HepG2 (cell line): ENCODE measurements at regions not wholly inside any gene's neighbourhood (a gene's known extent, or its start where the extent isn't known, plus 50 kb on each side); places are given as distances from the start of the nearest gene placed in this dataset.

Source experiments
- DRAP1 ChIP-seq: IDR thresholded peaks from 2 replicates; pipeline ENCODE4 v1.6.1; 2016; ENCODE audit warnings: missing genetic modification reagents, missing compliant biosample characterization
- GATAD2A ChIP-seq: IDR thresholded peaks from 2 replicates; pipeline ENCODE4 v1.6.1; 2016
- KDM3A ChIP-seq: IDR thresholded peaks from 2 replicates; pipeline ENCODE4 v1.6.1; 2018; ENCODE audit warnings: low read depth, missing compliant biosample characterization
- MED8 ChIP-seq: sonication (generic); formaldehyde crosslinking; IDR thresholded peaks from 2 replicates; pipeline ENCODE4 v1.8.1; 2023; ENCODE audit warnings: mild to moderate bottlenecking, missing genetic modification reagents; ENCODE audit not compliant: insufficient replicate concordance
- NR2F6 ChIP-seq, 2 experiments: IDR thresholded peaks; 2 replicates each; pipeline ENCODE4 v1.6.1; 2016; ENCODE audit warnings: antibody characterized with exemption in 1 of 2, mild to moderate bottlenecking in 1 of 2
- PRPF4 ChIP-seq: fragments of 200-400 bp; formaldehyde crosslinking; IDR thresholded peaks from 2 replicates; pipeline ENCODE4 v1.6.1; 2016; ENCODE audit warnings: low read length, low read depth; ENCODE audit not compliant: poor library complexity, severe bottlenecking
- TEAD3 ChIP-seq: optimal IDR thresholded peaks from 2 replicates; pipeline ENCODE3; 2016; ENCODE audit warnings: borderline replicate concordance
- TEF ChIP-seq: sonication (generic); formaldehyde crosslinking; IDR thresholded peaks from 2 replicates; pipeline ENCODE4 v1.5.0; 2020; ENCODE audit warnings: missing genetic modification reagents
- TFE3 ChIP-seq: IDR thresholded peaks from 2 replicates; pipeline ENCODE4 v1.6.1; 2016
- ZNF142 ChIP-seq: sonication (generic); formaldehyde crosslinking; IDR thresholded peaks from 2 replicates; pipeline ENCODE4 v1.4.0; 2020; ENCODE audit warnings: missing genetic modification reagents
- ZNF350 ChIP-seq: sonication (generic); formaldehyde crosslinking; IDR thresholded peaks from 2 replicates; pipeline ENCODE4 v1.4.0; 2020; ENCODE audit warnings: mild to moderate bottlenecking, low read depth, missing genetic modification reagents, borderline replicate concordance
- ZNF547 ChIP-seq: sonication (generic); formaldehyde crosslinking; IDR thresholded peaks from 2 replicates; pipeline ENCODE4 v1.5.1; 2020; ENCODE audit warnings: mild to moderate bottlenecking, missing genetic modification reagents
- ZNF580 ChIP-seq: IDR thresholded peaks from 2 replicates; pipeline ENCODE4 v1.6.1; 2016; ENCODE audit warnings: low read depth, borderline replicate concordance
- ZNF713 ChIP-seq: sonication (generic); formaldehyde crosslinking; IDR thresholded peaks from 2 replicates; pipeline ENCODE4 v1.4.0; 2020; ENCODE audit warnings: mild to moderate bottlenecking, missing genetic modification reagents
- TF ChIP-seq, protein P1 (sequence below): sonication (generic); formaldehyde crosslinking; IDR thresholded peaks from 2 replicates; pipeline ENCODE4 v1.4.0; 2020; ENCODE audit warnings: mild to moderate bottlenecking, missing genetic modification reagents
- TF ChIP-seq, protein P2 (sequence below): sonication (generic); formaldehyde crosslinking; IDR thresholded peaks from 2 replicates; pipeline ENCODE4 v1.5.0; 2020; ENCODE audit warnings: mild to moderate bottlenecking, missing genetic modification reagents, borderline replicate concordance

GRCh38 chr19:56927294-56927693 lies 86.8 kb upstream of the PEG3 start (continued):
- TF ChIP-seq ZNF142 (CRISPR knock-in tag) (no peak), KDM3A (CRISPR knock-in tag) (peak; percentile 76; the same call in 1 of the 2 replicates), ZNF350 (CRISPR knock-in tag) (0 out of 2 replicates have a peak, but pooled peaks have one; percentile 14), ZNF547 (CRISPR knock-in tag) (0 out of 2 replicates have a peak, but pooled peaks have one; percentile 39), TFE3 (peak; percentile 32), DRAP1 (CRISPR knock-in tag) (peak; percentile 68), GATAD2A (CRISPR knock-in tag) (peak; percentile 93), TEF (CRISPR knock-in tag) (peak; percentile 98), MED8 (CRISPR knock-in tag) (peak; percentile 67), NR2F6 (IDR thresholded peaks at IDR 0.05) (peak; percentile 31; the same call in 1 of the 2 replicates), NR2F6 (CRISPR knock-in tag; IDR thresholded peaks at IDR 0.05) (peak; percentile 71; the same call in 1 of the 2 replicates), ZNF580 (CRISPR knock-in tag) (no peak), PRPF4 (no peak), TEAD3 (CRISPR knock-in tag) (peak; percentile 70), ZNF713 (CRISPR knock-in tag) (no peak)
- TF ChIP-seq, protein P1, sequence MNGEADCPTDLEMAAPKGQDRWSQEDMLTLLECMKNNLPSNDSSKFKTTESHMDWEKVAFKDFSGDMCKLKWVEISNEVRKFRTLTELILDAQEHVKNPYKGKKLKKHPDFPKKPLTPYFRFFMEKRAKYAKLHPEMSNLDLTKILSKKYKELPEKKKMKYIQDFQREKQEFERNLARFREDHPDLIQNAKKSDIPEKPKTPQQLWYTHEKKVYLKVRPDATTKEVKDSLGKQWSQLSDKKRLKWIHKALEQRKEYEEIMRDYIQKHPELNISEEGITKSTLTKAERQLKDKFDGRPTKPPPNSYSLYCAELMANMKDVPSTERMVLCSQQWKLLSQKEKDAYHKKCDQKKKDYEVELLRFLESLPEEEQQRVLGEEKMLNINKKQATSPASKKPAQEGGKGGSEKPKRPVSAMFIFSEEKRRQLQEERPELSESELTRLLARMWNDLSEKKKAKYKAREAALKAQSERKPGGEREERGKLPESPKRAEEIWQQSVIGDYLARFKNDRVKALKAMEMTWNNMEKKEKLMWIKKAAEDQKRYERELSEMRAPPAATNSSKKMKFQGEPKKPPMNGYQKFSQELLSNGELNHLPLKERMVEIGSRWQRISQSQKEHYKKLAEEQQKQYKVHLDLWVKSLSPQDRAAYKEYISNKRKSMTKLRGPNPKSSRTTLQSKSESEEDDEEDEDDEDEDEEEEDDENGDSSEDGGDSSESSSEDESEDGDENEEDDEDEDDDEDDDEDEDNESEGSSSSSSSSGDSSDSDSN (CRISPR knock-in tag) = 0 out of 2 replicates have a peak, but pooled peaks have one; percentile 29
- TF ChIP-seq, protein P2, sequence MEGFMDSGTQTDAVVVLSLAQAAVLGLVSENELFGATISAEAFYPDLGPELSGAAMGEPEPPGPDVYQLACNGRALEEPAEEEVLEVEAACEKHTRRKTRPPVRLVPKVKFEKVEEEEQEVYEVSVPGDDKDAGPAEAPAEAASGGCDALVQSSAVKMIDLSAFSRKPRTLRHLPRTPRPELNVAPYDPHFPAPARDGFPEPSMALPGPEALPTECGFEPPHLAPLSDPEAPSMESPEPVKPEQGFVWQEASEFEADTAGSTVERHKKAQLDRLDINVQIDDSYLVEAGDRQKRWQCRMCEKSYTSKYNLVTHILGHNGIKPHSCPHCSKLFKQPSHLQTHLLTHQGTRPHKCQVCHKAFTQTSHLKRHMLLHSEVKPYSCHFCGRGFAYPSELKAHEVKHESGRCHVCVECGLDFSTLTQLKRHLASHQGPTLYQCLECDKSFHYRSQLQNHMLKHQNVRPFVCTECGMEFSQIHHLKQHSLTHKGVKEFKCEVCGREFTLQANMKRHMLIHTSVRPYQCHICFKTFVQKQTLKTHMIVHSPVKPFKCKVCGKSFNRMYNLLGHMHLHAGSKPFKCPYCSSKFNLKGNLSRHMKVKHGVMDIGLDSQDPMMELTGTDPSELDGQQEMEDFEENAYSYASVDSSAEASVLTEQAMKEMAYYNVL (CRISPR knock-in tag) = 0 out of 2 replicates have a peak, but pooled peaks have one; percentile 29
